NCI-H82 treated with DMSO at 0.1 percent for 48 hours (cell line): ENCODE measurements at regions not wholly inside any gene's neighbourhood (a gene's known extent, or its start where the extent isn't known, plus 50 kb on each side); places are given as distances from the start of the nearest gene placed in this dataset.
"Not testable (repeated sequence)": the region's sequence is repeated elsewhere in the genome, so short reads cannot be mapped to it uniquely, and the experiment has no call there.

Experiments
- DNase-seq: peaks from one replicate; lab custom pipeline; 2025; ENCODE audit not compliant: unreplicated experiment; lab: John Stamatoyannopoulos, UW

GRCh38 chr12:126914170-126914793 is 1352.7 kb upstream of the TMEM132C start:
- no peak for DNase-seq

GRCh38 chr12:126915309-126915708 is 1351.7 kb upstream of the TMEM132C start:
- no peak for DNase-seq

DNA sequence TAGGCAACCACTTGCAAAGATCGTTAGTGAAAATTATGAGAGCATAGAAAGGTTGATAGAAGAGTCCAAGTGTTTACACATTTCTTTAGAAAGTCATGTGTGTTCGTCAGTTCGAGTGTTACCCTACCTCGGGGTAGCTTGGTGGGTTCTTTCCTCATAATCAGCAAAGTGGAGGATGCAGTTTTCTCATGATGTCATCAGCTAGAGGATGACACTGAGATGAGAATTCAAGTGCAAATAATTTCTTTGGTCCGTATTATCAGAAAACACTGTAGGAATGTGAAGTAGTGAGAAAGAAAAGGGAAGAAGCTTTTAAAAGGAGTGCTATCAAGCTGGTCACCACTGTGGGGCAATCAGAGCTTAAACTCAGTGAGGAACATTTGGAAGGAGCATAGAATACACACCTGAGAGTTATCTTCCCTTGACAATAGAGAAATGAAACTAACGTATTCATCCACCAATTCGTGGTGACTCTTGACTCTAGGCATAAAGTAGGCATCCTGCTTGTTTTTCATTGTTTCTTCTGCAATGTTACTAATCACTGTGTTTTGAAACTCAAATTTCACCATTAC is 1340.9 kb upstream of the TMEM132C start:
- DNase-seq, result no peak

DNA sequence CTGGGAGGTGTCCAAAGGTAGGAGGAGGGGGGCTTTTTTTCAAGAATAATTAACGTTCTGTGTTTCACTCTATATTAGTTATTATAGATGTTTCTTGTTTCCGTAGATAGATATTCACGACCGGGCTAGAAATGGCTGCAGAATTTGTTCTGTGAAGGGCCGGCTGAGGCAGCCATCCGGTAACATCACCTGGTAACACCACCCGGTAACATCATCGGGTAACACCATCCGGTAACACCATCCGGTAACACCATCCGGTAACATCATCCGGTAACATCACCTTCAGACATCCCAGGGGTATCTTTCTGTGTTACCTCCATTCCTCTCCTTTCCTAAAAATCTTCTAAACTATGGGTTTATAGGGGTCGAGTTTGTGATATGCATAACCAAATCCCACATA is 1336.7 kb upstream of the TMEM132C start:
- DNase-seq, result no peak

DNA sequence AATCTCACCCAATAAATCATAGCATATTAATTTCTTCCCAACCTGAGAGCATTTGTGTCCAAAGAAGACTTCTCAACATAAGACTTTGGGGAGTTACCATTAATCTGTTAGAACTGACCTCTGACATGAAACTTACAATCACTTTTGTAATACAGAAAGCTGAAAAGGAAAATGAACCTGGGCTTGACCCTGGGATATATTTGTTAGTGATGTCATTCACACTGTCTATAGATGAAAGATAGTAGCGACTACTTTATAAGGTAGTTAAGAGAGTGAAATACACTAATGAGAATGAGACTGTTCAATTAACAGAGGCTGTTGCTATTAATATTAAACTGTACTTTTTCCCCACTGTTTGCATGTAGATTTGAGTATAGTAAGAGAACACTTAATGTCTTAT is 1334.8 kb upstream of the TMEM132C start:
- no peak for DNase-seq

- no peak for DNase-seq
Measured at GRCh38 chr12:126935435-126935834, 1331.5 kb upstream of the TMEM132C start.

GRCh38 chr12:126936181-126936851 is 1330.7 kb upstream of the TMEM132C start:
- no peak for DNase-seq

GRCh38 chr12:126937431-126937830 is 1329.5 kb upstream of the TMEM132C start:
- no peak for DNase-seq

GRCh38 chr12:126944684-126945083 is 1322.3 kb upstream of the TMEM132C start:
- no peak for DNase-seq

GRCh38 chr12:126946958-126947357 is 1320.0 kb upstream of the TMEM132C start:
- not testable (repeated sequence) for DNase-seq

DNA sequence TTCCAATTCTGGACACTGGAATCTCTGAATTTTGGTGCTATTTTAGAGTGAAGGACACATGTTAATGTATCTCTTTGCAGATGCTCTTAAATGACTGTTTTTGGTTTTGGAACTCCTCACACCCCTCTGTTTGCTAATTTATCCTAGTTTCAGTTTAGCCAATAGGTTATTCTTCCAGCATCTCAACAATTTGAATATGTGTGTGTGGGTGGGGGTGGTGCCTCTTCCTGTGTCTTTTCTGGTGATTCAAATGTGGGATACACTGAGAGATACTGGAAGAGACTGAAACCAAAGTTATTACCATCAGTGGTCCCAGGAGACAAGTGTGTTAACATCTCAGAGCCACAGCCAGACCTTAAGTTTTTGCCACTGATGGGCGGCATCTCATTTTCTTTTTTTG is 1317.4 kb upstream of the TMEM132C start:
- DNase-seq, result no peak

GRCh38 chr12:126950266-126950665 is 1316.7 kb upstream of the TMEM132C start:
- no peak for DNase-seq

DNA sequence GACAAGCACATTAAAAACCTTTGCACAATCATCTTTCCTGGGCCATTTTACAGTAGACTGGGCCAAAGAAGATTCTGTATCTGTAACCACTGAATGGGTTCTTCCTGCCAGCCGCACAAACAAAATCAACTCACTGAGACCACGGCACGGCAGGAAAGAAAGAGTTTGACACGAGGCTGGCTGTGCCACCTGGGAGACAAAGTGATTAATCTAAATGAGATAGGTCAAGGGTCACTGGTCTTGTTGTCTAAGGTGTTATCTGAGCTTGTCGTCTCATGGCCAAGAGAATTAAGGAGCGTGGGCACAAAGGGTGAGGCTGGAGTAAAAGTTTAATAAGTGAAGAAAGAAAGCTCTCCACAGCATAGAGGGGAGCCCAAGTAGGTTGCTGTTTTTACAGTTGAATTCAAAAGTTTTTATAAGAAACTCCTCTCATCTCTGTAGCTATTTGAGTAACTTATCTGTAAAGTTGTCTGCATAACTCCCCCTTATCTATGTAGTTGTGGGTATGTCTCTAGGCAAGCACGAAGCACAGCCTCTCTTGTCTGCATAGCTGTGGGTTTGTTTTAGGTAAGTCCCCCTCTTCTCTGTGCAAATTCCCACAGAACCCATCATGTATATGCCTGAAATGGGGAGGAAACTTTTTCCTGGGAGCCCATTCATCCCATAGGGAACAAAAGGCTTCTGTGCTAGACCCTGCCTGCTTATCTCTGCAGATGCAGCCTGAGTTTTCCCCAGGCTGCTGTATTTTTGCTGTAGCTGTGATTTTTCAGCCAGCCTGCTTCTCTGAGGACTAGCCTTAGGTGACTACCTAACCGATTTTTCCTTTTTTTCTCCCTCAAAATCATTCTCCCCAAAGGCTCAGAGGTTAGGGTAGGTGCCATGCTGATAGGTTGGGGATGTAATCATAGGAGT is 1314.6 kb upstream of the TMEM132C start:
- no peak for DNase-seq

DNA sequence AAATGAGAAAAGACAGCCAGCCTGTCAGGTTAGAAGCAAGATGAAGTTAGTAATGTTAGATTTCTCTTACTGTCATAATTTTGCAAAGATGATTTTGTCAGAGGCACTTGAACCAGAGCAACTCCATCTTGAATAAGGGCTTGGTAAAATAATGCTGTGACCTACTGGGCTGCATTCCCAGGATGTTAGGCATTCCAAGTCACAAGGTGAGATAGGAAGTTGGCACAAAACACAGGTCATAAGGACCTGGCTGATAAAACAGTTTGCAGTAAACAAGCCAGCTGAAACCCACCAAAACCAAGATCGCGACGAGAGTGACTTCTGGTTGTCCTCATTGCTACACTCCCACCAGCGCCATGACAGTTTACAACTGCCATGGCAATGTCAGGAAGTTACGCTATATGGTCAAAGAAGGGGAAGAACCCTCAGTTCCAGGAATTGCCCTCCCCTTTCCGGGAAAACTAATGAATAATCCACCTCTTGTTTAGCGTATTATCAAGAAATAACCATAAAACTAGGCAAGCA is 1313.5 kb upstream of the TMEM132C start:
- no peak for DNase-seq

- DNase-seq, result no peak
Measured at GRCh38 chr12:126960221-126960620, 1306.7 kb upstream of the TMEM132C start.

- no peak for DNase-seq
Measured at GRCh38 chr12:126960709-126961108, 1306.3 kb upstream of the TMEM132C start.

GRCh38 chr12:126963825-126964224 is 1303.1 kb upstream of the TMEM132C start:
- DNase-seq, result no peak

GRCh38 chr12:126966498-126966897 is 1300.5 kb upstream of the TMEM132C start:
- DNase-seq, result no peak

GRCh38 chr12:126967152-126967551 is 1299.8 kb upstream of the TMEM132C start:
- DNase-seq, result no peak

DNA sequence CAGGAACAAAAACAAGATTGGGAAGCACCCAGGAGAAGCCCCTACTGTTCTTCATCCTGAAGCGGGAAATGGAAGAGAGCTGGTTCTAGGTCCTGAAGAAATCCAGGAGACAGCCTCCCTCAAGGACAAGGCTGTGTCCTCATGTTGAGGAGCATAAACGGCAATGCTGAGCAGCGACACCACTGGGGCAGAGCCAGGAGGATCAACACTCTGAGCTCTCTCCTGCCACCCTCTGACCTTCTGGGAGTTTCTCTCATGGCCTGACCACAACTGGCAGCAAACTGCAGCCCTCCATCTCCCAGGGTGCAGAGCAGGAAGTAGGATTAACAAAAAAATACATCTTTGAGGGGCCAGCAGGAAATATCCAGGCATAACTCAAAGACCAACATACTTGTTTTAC is 1292.2 kb upstream of the TMEM132C start:
- DNase-seq, result no peak

GRCh38 chr12:126976579-126976978 is 1290.4 kb upstream of the TMEM132C start:
- DNase-seq, result no peak
